Fibroblast of lung (primary cell): ENCODE measurements at regions not wholly inside any gene's neighbourhood (a gene's known extent, or its start where the extent isn't known, plus 50 kb on each side); places are given as distances from the start of the nearest gene placed in this dataset.

Source experiments
- CTCF ChIP-seq, 2 donors: IDR thresholded peaks in 1 of 2; conservative IDR thresholded peaks in 1 of 2; 1 replicate in 1 of 2; 2 replicates in 1 of 2; pipeline ENCODE4 v1.5.1; 2011 to 2012; ENCODE audit warnings: low read length in 2 of 2, control low read depth in 1 of 2, inconsistent platforms in 1 of 2, low read depth in 1 of 2, mild to moderate bottlenecking in 1 of 2
- EZH2 ChIP-seq: IDR thresholded peaks from 2 replicates; pipeline ENCODE4 v1.5.1; 2012; ENCODE audit warnings: low read length, control low read depth, mild to moderate bottlenecking; ENCODE audit errors: missing control alignments

- TF ChIP-seq EZH2 (no peak), CTCF (conservative IDR thresholded peaks at IDR 0.05 in 1 of 2, IDR thresholded peaks at IDR 0.05 in 1 of 2; ENCODE audit: low read depth in 1 of 2, low read length in 2 of 2) (no peak)
Observed at GRCh38 chr6:142544199-142544838, 242.5 kb downstream of the ADGRG6 start.
